HG02623 (cell line): ENCODE measurements at regions not wholly inside any gene's neighbourhood (a gene's known extent, or its start where the extent isn't known, plus 50 kb on each side); places are given as distances from the start of the nearest gene placed in this dataset.
"Not testable (repeated sequence)": the region's sequence is repeated elsewhere in the genome, so short reads cannot be mapped to it uniquely, and the experiment has no call there.

Experiments used
- ATAC-seq: cut with Tn5 transposase; IDR thresholded peaks from one replicate; pipeline ENCODE4 v1.9.1; 2021; ENCODE audit warnings: moderate library complexity; ENCODE audit not compliant: unreplicated experiment

- ATAC-seq: no peak
These were observed 631.9 kb downstream of the SLCO4C1 start for GRCh38 chr5:101664071-101664791.

GRCh38 chr5:101663543-101663942 is 632.5 kb downstream of the SLCO4C1 start:
- ATAC-seq: no peak

GRCh38 chr5:101662263-101662662 is 633.8 kb downstream of the SLCO4C1 start:
- no peak for ATAC-seq

- ATAC-seq: no peak
These were observed 637.7 kb downstream of the SLCO4C1 start for GRCh38 chr5:101658433-101658832.

GRCh38 chr5:101653996-101654395 is 642.1 kb downstream of the SLCO4C1 start:
- ATAC-seq: no peak

GRCh38 chr5:101647861-101648260 is 648.2 kb downstream of the SLCO4C1 start:
- no peak for ATAC-seq

GRCh38 chr5:101643794-101644193 is 652.3 kb downstream of the SLCO4C1 start:
- ATAC-seq: no peak

- ATAC-seq: no peak
These were observed 658.5 kb downstream of the SLCO4C1 start for GRCh38 chr5:101637599-101637998.

- ATAC-seq: not testable (repeated sequence)
These were observed 668.3 kb downstream of the SLCO4C1 start for GRCh38 chr5:101627770-101628169.

- no peak for ATAC-seq
These were observed 669.5 kb downstream of the SLCO4C1 start for GRCh38 chr5:101626572-101626971.

- ATAC-seq: no peak
These were observed 685.0 kb downstream of the SLCO4C1 start for GRCh38 chr5:101611039-101611438.

GRCh38 chr5:101608322-101608721 is 687.8 kb downstream of the SLCO4C1 start:
- no peak for ATAC-seq

- peak; percentile 62 for ATAC-seq
These were observed 690.4 kb downstream of the SLCO4C1 start for GRCh38 chr5:101605700-101606099.

- no peak for ATAC-seq
These were observed 695.5 kb downstream of the SLCO4C1 start for GRCh38 chr5:101600614-101601013.

- ATAC-seq: no peak
These were observed 687.3 kb upstream of the ST8SIA4 start for GRCh38 chr5:101590384-101590783.

GRCh38 chr5:101585366-101585765 is 682.3 kb upstream of the ST8SIA4 start:
- ATAC-seq: no peak

- no peak for ATAC-seq
These were observed 677.5 kb upstream of the ST8SIA4 start for GRCh38 chr5:101580591-101580990.

GRCh38 chr5:101574017-101574416 is 670.9 kb upstream of the ST8SIA4 start:
- no peak for ATAC-seq

- ATAC-seq: no peak
These were observed 657.9 kb upstream of the ST8SIA4 start for GRCh38 chr5:101561018-101561417.

- ATAC-seq: no peak
These were observed 640.7 kb upstream of the ST8SIA4 start for GRCh38 chr5:101543780-101544179.

- no peak for ATAC-seq
These were observed 636.2 kb upstream of the ST8SIA4 start for GRCh38 chr5:101539315-101539714.

- ATAC-seq: no peak
These were observed 632.5 kb upstream of the ST8SIA4 start for GRCh38 chr5:101535626-101536025.

GRCh38 chr5:101534491-101535110 is 631.5 kb upstream of the ST8SIA4 start:
- ATAC-seq: no peak
